C1 segment of cervical spinal cord (tissue), 14 donors: ENCODE measurements at regions not wholly inside any gene's neighbourhood (a gene's known extent, or its start where the extent isn't known, plus 50 kb on each side); places are given as distances from the start of the nearest gene placed in this dataset.
"Not testable (repeated sequence)": the region's sequence is repeated elsewhere in the genome, so short reads cannot be mapped to it uniquely, and the experiment has no call there.

ENCODE experiments used
- DNase-seq, 14 donors: peaks; one replicate each; lab custom pipeline; 2025; lab: John Stamatoyannopoulos, UW

DNA sequence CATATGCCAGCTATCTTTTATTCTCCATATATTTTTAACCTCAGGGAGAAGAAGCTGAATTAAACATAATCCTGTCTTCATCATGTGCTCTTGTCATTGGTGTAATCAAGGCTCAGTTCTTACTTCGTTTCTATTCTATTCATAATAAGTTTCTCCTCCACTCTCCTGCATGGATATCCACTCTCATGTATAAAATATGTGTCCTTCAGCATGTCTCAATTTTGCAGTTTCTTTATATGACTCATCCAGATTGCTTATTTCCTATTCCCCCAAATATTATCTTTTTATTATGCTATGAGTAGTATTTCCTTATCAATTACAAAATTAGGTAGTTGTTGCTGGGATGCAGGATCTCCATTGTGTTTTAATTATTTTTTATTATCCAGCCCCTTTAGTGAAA lies 643.7 kb upstream of the ACO1 start:
- DNase-seq: no peak

DNA sequence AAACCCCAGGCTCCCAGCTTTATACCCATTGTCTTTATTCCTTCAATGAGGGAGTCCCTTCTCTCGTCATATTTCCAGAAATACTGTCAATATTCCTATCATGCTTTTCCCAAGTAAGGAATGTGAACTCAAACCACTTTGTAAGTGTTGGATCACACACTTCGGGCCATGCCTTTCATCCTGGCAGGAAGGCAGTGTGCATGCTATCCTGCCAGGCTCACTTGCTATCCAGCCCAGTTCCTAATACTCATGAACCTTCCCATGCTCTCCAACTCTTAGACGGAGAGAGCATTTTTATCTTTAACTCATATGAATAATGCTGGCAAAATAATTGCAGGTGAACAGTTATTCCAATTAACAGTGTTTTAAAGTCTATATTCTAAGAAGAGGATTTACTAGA lies 639.9 kb upstream of the ACO1 start:
- DNase-seq: no peak

DNA sequence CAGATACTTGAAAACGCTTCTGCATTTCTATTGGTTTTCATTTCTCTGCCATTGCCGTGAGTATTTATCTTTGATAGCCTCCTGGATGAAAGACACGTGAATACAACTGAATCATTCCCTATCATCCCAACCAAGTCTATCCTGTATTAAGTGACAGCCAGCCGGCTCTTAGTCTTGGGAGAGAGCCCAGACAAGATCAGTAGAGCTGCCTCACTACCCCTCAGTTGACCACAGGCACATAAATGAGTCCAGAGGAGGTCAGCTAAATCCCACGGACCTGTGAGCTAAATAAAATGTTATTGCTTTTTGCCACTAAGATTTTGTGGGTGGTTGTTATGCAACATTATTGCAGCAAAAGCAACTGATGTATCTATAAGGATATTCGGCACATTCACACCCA lies 639.0 kb upstream of the ACO1 start:
- DNase-seq: no peak

DNA sequence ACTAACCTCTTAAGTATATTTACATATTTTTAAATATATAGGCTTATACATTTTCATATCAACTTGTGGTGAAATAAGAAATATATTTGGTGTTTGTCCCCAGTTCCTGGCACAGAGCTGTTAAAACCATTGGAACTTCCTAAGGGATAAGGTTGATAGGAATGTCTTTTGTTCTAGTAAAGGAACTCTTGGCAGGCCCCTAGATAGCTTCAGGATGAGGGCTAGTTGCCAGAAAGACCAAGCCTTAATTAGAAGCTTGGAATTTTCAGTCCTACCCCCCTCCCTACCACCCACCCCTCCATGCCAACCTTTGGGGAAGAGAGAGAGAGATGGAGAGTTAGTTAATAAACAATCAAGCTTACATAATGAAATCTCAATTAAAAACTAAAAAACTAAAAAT lies 638.6 kb upstream of the ACO1 start:
- no peak for DNase-seq

DNA sequence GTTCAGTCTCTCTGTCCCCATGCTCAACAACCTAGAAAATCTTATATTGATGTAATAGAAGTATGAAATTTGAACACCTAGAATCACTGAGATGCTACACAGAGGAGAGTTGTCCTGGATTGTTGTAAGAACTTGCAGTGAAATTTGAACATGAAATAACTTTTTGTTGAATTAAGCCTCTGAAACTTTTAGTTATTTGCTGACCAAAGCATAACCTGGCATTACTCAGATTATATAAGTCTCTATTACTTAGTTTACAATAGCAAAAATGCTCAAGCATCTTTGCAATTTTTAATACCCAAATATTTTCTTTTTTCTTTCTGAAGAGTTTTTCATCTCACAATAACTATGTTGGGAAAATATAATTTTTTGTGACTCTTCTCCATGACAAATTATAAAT lies 630.7 kb upstream of the ACO1 start:
- DNase-seq: no peak

DNA sequence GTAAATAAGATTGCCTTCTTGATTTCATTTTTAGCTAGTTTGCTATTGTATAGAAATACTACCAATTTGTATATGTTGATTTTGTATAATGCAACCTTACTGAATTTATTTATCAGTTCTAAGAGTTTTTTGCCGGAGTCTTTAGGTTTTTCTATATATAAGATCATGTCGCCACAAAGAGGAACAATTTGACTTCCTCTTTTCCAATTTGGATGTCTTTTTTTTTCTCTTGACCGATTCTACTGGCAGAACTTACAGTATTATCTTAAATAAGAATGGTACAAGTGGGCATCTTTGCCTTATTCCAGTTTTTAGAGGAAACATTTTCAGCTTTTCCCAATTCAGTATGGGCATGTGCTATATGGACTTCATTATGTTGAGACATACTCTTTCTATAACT lies 624.7 kb upstream of the ACO1 start:
- DNase-seq: no peak

DNA sequence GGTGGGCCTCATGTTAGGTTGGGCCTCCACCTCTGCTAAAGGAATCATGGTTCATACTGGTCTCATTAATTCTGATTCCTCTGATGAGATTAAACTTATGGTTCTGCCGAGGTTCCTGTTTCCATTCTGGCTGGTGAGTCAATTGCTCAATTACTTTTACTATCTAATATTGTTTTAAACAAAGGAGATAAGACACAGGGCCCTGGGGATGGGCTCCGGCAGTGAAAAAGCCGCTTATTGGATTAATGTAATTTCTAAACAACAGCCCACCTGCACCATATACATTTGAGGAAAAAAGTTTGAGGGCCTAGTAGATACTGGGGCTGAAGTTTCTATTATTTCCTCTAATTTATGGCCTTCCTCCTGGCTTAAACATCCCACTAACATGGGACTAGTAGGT lies 610.4 kb upstream of the ACO1 start:
- not testable (repeated sequence) for DNase-seq

DNA sequence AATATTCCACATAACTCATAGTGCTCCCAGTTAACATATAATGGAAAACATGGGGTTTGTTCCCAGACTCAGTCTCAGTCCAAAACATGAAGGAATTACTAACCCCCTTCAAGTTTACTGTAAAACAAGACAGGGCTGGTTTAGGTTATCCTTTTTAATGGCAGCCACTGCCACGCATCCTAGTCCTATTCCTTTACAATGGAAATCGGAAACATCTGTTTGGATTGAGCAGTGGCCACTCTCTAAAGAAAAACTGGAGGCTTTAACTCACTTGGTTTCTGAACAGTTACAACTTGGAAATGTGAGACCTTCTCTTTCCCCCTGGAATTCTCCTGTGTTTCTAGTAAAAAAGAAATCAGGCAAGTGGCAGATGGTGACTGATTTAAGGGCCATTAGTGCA lies 609.9 kb upstream of the ACO1 start:
- no peak for DNase-seq

DNA sequence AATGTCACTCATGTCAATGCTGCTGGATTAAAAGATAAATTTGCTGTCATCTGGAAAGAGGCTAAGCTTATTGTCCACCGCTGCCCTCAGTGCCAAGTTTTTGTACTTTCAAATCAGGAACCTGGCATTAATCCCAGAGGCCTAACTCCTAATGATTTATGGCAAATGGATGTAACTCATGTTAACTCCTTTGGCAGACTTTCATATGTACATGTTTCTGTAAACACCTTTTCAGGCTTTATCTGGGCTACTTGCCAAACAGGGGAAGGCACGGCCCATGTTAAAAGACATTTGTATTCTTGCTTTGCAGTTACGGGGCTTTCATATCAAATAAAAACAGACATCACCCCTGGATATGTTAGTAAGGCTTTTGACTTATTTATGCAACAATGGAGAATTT lies 608.0 kb upstream of the ACO1 start:
- no peak for DNase-seq

DNA sequence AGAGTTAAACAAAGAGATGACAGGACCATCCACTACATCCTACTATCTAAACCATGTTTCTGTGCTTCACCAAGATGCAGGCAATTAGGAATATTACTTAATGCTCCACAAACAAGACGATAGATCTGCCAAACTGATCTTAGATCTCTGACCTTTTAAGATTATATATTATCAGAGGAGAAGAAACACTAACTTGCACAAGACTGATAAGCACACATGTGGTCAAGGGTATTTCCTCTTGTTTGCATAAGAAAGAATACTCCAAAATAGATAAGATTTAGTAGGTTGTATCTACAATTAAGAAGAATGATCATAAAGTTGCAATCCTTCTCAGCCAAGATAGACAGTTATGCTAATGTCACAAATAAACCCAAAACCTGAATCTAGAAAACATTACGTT lies 601.0 kb upstream of the ACO1 start:
- no peak for DNase-seq

DNA sequence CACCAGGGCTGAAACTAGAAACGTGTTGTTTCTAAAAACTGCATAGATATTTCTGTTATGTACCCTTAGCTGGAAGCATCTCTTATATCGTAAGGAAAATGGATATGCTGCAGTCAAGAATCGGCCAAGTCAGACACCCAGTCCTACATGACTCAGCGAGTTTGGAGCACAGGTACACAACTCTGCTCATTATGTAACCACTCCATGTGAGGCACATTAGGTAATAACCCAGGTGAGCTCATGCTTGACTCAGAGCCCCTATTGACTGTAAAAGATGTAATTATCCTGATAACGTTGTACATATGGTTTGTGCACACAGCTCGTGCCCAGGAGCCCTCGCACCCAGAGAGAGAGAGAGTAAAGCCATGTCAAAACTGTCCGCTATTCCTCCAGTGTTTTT lies 593.7 kb upstream of the ACO1 start:
- DNase-seq: no peak

DNA sequence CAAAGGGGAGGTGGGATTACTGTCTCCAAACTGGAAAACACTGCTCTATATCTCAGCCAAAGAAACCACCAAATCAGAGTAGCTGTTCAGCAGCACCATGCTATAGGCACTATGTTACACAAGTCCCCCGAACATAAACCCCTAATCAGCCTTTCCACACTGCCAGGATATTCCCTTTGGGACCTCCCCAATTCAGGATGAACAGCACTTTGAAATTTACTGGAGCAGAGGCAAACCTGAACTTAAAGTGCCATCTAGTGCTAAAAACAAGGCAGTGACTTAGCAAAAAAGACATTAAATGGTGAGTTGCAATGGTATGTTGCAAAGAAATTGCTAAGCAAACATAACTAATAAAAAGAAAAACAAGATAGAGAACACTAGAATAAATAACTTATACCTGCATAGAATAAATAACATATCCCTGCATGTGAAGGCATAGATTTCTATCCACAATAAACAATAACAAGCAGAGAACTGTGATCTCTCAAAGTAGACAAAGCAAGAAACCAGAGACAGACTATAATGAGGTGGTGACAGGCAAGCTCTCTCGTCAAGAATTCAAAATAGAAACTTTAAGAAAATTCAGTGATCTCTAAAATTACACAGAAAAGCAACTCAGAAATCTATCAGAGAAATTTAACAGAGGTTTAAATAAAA lies 584.4 kb upstream of the ACO1 start:
- no peak for DNase-seq

DNA sequence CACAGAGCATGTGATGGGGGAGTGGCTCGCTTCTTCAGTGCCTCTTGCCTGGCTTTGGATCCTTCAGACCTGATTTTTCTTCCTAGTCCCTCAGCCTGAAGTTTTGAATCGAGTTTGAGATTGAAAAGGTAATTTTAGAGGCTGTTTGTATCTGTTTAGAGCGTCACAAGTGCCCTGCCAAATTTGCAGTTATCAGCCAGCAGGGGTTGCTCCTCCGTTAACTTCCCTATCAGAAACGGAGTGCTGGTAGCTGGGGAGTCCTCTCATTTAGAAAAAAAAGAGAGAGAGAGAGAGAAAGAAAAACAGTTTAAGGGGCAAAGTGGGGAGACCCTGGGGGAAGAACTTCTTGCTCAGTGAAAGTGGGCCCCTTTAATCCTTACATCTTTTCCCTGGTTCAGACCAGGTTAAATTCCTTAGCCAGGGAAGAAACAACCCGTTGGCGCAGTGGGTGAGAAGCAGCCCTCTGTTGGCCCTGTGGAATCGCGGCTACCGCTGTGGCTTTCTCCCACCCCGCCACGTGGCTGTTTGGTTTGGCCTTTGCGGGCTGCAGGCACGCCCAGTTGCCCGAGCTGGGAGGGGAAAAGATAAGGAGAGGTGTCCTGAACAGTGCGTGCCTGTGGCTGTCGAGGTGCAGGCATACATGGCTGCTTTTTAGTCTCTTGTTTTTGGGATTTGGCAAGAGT lies 576.7 kb upstream of the ACO1 start:
- no peak for DNase-seq

DNA sequence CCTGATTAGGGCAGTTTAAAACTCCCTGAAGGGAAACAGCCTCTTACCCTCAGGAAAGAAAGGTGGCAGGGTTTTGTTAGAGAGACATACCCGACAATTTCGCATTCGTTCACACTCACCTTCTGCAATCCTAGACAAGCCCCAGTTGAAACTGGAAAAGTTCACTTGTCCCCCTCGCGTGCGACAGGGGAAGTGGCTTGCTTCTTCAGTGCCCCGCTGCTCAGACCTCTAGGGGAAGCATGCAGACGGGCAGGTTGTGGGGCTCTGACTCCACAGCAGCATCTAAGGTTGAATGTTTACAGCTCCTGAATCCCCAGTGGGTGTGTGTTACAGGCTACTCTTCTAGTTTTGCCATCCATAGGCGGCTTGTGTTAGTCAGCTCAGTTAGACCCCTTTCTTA lies 575.7 kb upstream of the ACO1 start:
- DNase-seq: no peak

DNA sequence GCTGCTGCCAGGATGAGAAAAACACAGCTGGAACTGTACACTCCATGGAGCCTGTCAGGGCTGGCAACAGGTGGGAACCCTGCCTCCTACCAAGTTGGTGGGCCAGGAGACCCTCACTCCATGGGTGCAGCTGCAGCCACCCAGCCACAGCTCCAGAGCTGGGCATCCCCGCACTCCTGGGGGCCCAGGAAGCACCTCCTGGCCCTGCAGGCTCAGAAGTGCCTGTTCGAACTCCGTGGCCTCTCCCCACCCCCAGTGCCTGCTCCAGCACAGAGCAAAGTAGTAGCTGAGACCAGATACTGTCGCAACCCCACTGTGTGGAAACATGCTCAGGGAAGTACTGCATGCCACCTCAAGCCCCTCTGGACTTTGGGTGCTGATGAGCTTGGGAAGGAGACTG lies 564.0 kb upstream of the ACO1 start:
- DNase-seq: no peak

DNA sequence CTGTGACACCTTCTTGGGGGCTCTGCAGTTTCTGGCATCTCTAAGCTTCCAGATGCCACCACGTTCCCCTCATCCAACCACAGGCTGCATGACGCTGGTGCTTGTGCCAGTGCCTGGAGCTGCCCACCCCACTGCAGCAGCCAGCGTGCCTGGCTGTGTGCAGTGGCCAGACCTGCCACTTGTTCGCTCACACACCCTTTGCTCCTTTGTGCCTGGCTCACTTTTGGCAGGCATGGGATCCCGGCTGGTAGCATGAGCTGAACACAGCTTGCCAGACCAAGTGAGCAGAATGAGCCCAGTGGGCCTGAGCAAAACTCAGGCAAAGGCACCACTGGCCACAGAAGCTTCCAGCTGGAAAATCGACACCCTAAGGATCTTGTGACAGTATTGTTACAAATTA lies 562.9 kb upstream of the ACO1 start:
- DNase-seq: no peak

DNA sequence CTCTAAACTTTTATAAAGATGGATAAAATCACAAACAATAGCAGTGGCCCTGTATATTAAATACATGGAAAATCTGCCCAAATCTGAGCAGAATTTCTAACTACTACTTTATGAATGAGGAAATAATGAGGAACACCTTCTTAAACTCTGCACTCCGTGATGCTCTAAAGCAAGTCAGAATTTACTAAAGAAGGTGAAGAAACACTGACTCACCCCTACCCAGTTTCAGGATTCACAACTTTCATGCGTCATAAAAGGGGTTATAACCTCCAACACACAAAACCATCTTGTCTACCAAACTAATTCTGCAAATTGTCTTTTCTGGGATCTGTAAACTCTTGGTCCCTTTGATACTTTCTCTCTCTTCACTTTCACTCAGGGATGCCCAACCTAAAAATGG lies 561.1 kb upstream of the ACO1 start:
- no peak for DNase-seq

DNA sequence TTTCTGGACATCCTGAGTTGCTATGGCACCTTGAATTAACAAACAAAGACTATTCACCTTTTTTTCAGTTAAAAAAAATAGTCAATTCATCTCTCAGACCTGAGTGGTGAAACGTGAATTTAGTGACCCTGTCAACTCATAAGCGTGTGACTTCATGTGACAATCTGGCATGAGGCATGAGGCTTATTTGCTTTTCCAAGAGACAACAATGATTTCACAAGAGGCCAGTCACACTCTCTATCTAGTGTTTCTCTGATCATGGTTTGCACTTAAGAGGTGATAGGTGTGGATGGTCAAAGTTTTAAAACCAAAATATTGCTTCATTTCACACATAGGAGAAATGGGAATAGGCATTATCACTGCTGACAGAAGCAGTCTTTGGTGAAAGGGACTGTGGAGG lies 559.6 kb upstream of the ACO1 start:
- DNase-seq: no peak

DNA sequence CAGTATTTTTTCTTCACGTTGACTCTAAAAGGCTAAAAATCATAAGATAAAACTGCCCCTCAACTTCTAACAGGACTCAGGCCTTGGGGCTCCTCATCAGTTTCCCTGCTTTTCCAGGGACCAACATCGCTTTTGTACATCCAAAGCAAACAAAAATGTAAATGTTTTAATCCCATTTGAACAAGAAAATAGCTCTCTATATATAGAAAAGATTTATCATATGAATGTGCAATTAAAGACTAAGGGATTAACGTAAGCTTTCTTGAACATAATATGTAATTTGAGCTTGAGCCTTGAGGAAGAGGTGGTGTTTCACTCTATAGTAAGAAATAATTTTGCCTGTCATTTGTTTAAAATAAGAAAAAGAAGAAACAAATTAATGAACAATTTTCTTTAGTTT lies 547.2 kb upstream of the ACO1 start:
- DNase-seq: no peak

DNA sequence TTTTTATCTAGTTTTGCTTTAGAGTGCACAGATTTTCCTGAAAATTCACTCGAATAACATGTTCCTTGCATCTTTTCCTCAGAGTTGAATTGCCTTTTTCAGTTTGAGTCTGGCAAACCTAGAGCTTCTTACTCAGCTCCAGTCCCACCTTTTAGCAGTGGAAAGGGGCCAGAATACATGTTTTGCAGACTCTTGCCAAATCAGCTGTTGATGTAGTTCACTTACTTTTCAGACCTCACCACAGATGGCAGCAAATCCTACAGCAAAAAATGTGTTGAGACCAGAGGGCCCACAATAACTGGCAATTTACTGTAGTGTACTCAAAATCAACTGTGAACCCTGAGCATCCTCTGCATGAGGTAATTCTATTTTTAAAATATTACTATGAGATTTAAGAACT lies 545.2 kb upstream of the ACO1 start:
- DNase-seq: no peak

DNA sequence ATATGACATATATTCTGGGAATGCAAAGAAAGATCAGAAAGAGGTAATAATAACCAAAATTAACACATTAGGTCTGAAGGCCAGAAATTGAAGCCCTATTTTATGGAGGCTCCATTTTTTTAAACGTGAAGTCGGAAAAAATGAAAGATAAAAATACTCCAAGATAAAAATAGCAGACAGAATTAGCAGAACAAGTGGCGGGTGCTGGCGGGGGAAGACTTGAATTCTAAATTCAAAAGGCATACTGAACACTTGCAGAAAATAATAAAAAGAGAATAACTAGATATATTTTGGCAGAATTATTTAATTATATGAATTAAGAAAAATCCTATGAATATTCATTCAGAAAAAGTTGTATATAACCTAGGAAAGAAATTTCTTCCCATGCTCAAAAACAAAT lies 543.7 kb upstream of the ACO1 start:
- no peak for DNase-seq

DNA sequence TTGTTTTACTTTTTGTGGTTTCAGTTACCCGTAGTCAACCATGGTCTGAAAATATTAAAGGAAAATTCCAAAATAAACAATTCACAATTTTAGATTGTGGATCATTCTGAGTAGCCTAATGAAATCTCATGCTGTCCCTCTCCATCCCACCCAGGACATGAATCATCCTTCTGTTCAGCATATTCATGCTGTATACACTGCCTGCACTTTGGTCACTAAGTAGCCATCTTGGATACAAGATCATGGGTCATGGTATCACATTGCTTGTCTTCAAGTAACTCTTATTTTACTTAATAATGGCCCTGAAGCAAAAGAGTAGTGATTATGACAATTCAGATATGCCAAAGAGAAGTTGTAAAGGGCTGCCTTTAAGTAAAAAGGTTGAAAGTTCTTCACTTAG lies 536.5 kb upstream of the ACO1 start:
- no peak for DNase-seq

DNA sequence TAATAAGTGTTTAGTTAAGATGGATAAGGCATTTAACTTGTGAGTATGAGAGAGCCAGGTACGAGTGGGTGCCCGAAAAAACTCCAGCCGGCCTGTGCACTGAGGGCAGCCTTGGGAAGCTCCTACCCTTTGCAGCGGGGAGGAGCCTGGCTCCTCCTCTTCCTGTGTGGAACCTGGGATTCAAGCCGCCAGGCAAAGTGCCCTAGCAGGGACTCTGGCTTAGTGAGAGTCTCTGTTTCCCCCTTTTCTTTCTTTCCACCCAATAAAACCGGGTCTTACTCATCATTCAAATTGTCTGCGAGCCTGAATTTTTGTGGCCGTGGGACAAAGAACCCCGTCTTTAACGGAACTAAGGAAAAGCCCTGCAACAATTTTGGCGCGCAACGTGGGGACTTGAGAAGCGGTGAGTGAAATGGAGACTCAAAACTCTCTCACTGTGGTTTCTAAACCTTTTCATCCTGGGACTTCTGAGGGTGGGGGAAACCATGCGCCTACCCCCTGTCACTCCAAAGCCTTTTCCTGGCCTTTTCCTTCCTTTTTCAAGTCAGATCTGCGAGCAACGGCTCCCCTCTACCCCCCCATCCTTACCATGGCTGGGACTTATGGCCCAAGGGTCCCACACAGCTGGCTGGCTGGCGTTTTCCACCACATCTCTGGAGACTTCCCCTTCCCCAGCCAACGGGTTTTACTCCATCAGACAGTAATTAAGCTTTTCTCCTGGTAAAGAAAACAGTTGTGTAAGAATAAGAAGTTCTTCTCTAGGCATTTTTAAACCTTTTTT lies 535.7 kb upstream of the ACO1 start:
- no peak for DNase-seq
